ENCODE measurements at regions not wholly inside any gene's neighbourhood (a gene's known extent, or its start where the extent isn't known, plus 50 kb on each side); places are given as distances from the start of the nearest gene placed in this dataset.

DNA sequence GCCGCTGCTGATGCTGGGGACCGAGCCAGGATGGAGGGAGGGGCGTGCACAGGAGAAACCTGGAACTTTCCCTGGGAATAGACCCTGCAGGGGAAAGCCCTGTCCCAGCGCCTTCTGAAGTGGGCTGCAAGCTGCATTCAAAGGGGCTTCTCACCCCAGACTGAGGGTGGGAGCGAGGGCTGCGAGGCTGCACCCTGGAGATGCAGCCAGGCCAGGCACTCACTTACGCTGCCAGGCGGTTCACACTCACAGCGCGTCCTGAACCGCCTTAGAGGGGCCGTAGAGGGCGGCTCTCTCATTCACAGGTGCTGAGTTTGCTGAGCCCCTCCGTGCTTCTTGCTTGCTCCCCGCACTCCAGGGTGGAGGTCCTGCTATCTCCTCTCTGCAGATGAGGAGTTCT, 208.5 kb upstream of the C14orf180 start:
- H3K27me3 ChIP-seq = no peaks in the 10 kb centered on the region

DNA sequence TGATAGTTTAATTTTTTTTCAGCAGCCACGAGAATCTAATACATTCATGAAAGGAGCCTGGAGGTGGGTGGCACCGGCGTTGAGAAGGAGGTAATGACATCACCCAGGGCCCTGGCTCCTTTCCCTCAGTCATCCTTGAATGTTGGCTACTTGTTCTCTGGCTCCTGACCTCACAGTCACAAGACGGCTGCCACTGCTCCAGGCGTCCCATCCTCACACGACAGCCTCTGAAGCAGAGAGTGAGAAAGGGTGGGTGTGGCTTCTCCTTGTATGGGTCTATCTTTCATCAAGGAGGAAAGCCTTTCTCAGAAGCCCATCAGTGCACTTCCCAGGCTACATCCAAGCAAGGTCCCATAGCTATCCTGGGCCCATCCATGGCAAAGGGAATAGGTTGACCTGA, 207.6 kb upstream of the C14orf180 start:
- H3K36me3 ChIP-seq = no peaks in the 10 kb centered on the region
- no peaks in the 10 kb centered on the region for H4K20me1 ChIP-seq
- peak overlapping the region; percentile 7; the same call in 1 of the 2 replicates for H3K27ac ChIP-seq
- H3K9ac ChIP-seq = no peak overlapping the region
- H3K4me3 ChIP-seq = no peak overlapping the region
- H3K4me1 ChIP-seq = peaks cover 26% of the 10 kb centered on the region
- no peaks in the 10 kb centered on the region for H3K27me3 ChIP-seq
- H3K4me2 ChIP-seq = peak overlapping the region; percentile 44; the same call in 1 of the 2 replicates
- no peak for TF ChIP-seq Cebpa-rat (IDR thresholded peaks at IDR 0.05)
- peaks cover 5% of the 10 kb centered on the region; the same call in 1 of the 2 replicates for H3K9me3 ChIP-seq

More for the DNA sequence above, 208.5 kb upstream of the C14orf180 start:
- Histone ChIP-seq H3K4me2 (no peak overlapping the region), H3K9ac (no peak overlapping the region), H4K20me1 (no peaks in the 10 kb centered on the region), H3K27ac (no peak overlapping the region), H3K4me1 (peaks cover 26% of the 10 kb centered on the region), H3K4me3 (no peak overlapping the region), H3K9me3 (peaks cover 9% of the 10 kb centered on the region; the same call in 1 of the 2 replicates), H3K36me3 (no peaks in the 10 kb centered on the region)
- TF ChIP-seq Cebpa-rat (IDR thresholded peaks at IDR 0.05) = no peak

DNA sequence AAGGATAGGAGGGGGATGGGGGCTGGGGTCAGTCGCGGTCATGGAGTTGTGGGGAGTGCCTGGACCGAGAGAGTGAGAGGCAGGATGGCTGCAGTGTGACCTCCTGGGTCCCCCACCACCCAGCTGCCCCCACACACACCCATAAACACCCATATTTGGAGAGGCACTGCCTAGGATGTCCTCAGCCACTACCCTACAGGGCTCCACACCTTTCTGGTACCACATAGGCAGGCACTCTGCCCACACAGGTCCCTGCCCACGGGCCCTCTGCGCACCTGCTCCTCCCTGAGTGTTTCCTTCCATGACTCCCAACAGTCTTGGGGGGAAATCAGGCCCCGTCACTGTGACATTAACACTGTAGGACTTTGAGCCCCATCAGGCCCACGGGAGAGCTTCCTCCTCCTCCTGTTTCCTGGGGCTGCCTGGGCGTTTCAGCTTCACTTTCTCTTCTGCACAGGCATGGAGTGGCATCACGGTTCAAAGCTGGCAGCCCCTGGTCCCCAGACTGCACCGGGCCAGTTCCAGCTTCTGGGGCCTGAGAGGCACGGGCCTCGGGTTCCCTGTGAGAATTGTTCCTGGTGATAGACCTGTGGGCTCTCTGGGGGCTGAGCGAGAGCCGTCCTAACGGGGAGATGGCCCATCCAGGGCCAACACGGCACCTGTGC, 207.0 kb upstream of the C14orf180 start:
- Histone ChIP-seq H3K27me3 (no peaks in the 10 kb centered on the region), H3K36me3 (no peaks in the 10 kb centered on the region), H3K4me1 (peaks cover 26% of the 10 kb centered on the region), H3K9ac (0 out of 2 replicates have a peak overlapping the region, but pooled peaks have one; percentile 6), H3K27ac (peak overlapping the region; percentile 7; the same call in 1 of the 2 replicates), H4K20me1 (no peaks in the 10 kb centered on the region), H3K9me3 (no peaks in the 10 kb centered on the region), H3K4me3 (no peak overlapping the region), H3K4me2 (peak overlapping the region; percentile 44)
- no peak for TF ChIP-seq Cebpa-rat (IDR thresholded peaks at IDR 0.05)

DNA sequence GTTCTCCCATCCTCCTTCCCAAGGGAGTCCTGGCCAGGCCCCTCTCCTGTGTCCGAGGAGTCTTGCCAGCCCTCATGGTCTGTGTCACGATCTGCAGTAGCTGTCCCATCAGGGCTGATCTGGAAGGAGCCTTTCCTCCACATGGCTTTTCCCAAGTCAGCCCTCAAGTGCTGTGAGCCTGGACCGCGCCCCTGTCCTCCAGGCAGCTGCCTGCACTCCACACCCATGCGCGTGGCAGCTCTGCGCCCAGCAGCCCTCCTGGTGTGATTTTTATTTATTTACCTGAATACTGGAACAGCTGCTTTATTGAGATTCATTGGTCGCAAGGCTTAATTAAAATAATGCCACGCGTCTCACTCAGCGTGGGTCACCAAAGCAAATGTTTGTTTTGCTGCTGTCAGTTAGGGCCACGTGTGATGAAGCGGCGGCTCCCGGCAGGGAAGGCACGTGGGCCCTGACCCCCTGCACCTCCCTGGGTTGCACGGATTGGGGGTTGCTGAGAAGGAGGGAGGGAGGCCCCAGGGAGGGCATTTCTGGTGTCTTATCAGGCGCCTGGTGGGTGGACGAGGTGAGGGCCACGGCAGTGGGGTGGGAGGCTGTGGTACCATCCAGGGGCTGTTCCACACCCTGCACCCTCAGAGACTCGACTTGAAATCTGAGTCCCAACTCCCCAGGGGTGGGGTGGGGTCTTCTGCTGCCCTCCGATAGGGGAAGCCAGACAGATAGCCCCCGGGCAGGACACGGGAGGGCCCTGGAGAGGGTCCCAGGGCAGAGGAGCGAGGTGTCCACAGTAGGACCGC, 206.3 kb upstream of the C14orf180 start:
- H3K9me3 ChIP-seq = no peaks in the 10 kb centered on the region
- no peaks in the 10 kb centered on the region for H3K27me3 ChIP-seq
- H3K4me2 ChIP-seq = peak overlapping the region; percentile 44

DNA sequence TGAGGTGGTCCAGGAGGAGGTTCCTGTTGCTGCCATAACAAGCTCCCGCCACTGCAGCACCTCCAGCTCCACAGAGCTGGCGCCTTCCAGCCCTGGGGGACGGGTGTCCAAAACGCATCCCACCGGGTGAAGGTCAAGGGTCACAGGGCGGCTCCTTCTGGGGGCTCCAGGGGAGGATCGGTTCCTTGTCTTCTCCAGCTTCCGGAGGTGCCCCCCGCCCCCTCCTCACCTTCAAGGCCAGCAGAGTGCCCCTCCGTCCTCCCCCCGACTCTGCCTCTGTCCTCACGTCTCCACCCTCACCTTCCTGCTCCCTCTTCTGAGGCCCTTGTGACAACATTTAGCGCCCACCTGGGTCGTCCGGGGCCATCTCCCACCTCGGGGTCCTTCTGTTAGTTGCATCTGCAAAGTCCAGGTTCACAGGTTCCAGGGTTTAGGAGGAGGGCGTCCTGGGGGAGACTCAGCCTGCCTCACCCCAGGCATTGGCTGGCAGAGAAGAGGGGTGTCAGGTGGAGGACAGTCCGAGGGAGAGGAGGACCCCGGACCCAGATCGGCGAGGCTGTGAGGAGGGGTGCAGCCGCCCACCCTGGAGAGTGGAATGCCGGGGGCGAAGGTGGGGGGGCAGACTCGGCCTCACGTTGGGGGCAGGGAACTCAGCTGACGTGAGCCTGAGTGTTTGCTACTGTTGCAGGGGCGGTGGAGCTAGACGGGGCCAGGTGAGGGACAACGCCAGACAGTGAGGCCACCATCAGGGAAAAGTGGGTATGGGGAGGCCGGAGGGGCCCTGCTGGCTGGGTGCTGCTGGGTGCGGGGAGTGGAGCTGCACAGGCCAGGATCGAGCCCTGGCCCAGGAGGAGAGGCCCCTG, 205.5 kb upstream of the C14orf180 start:
- Histone ChIP-seq H3K36me3 (no peaks in the 10 kb centered on the region), H3K4me1 (peaks cover 26% of the 10 kb centered on the region), H3K9me3 (peaks cover 4% of the 10 kb centered on the region; the same call in 1 of the 2 replicates), H3K27me3 (no peaks in the 10 kb centered on the region), H3K9ac (no peak overlapping the region), H3K4me3 (no peak overlapping the region), H4K20me1 (no peaks in the 10 kb centered on the region), H3K27ac (0 out of 2 replicates have a peak overlapping the region, but pooled peaks have one; percentile 22), H3K4me2 (no peak overlapping the region)
- no peak for TF ChIP-seq Cebpa-rat (IDR thresholded peaks at IDR 0.05)

More for the DNA sequence above, 206.3 kb upstream of the C14orf180 start:
- Histone ChIP-seq H4K20me1 (no peaks in the 10 kb centered on the region), H3K4me1 (peaks cover 26% of the 10 kb centered on the region), H3K27ac (peak overlapping the region; percentile 7; the same call in 1 of the 2 replicates), H3K36me3 (no peaks in the 10 kb centered on the region), H3K4me3 (no peak overlapping the region), H3K9ac (no peak overlapping the region)
- TF ChIP-seq Cebpa-rat (IDR thresholded peaks at IDR 0.05) = no peak

DNA sequence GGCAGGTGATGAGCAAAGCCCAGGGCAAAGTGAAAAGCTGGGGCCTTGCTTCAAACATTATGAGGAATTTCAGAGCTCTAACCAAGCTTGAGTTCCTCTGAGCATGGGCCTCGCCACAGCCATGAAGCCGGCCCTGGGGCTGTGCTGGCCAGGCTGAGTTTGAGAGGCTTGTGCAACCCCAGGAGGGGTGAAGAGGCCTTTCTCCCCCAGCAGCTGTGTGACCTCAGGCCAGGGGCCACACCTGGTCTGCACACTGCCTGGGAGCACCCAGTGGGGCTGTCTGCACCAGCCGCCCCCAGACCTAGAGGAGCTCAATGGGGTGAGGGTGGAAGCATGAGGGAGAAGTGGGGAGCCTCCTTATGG, 204.9 kb upstream of the C14orf180 start:
- peaks cover 24% of the 10 kb centered on the region for H3K4me1 ChIP-seq
- no peaks in the 10 kb centered on the region for H3K27me3 ChIP-seq
- no peak overlapping the region for H3K9ac ChIP-seq

DNA sequence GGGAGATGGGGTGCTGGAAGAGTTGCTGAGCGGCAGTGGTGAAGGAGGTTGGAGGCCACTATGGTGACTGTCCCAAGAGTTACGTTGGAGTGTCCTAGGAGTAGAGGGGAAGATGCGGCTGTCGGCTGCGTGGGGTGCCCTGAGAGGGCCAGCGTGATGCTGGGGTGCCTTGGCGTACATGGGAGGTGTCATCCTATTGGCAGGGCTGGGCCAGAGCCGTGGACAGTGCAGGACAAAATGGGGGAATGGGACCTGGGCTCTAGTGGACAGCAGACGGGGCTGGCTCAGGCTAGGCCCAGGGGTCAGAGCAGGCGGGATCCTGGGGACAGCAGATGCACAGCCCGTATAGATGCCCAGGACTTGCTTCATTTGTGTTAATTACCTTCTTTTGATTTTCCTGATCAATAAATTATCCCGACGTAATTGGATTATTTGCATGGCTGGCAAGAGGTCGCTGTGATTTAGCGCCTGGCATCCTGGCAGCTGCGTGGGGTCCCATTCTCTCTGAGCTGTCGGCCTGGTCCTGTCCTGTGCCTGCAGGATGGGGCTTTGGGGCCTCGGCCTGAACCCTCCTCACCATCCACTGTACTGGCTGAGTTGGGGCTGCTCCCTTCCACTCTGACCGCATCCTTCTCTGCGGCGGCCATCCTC, 203.9 kb upstream of the C14orf180 start:
- H3K4me1 ChIP-seq = peaks cover 14% of the 10 kb centered on the region
- H3K27me3 ChIP-seq = no peaks in the 10 kb centered on the region
- no peaks in the 10 kb centered on the region for H3K36me3 ChIP-seq
- no peak overlapping the region for H3K4me2 ChIP-seq
- TF ChIP-seq Cebpa-rat (IDR thresholded peaks at IDR 0.05) = no peak
- no peak overlapping the region for H3K4me3 ChIP-seq
- H3K27ac ChIP-seq = no peak overlapping the region
- H4K20me1 ChIP-seq = no peaks in the 10 kb centered on the region
- H3K9ac ChIP-seq = no peak overlapping the region
- H3K9me3 ChIP-seq = peaks cover 20% of the 10 kb centered on the region

More for the DNA sequence above, 204.9 kb upstream of the C14orf180 start:
- Histone ChIP-seq H3K4me3 (no peak overlapping the region), H3K36me3 (no peaks in the 10 kb centered on the region), H3K27ac (0 out of 2 replicates have a peak overlapping the region, but pooled peaks have one; percentile 22), H4K20me1 (no peaks in the 10 kb centered on the region), H3K9me3 (peaks cover 10% of the 10 kb centered on the region), H3K4me2 (no peak overlapping the region)
- TF ChIP-seq Cebpa-rat (IDR thresholded peaks at IDR 0.05) = no peak

DNA sequence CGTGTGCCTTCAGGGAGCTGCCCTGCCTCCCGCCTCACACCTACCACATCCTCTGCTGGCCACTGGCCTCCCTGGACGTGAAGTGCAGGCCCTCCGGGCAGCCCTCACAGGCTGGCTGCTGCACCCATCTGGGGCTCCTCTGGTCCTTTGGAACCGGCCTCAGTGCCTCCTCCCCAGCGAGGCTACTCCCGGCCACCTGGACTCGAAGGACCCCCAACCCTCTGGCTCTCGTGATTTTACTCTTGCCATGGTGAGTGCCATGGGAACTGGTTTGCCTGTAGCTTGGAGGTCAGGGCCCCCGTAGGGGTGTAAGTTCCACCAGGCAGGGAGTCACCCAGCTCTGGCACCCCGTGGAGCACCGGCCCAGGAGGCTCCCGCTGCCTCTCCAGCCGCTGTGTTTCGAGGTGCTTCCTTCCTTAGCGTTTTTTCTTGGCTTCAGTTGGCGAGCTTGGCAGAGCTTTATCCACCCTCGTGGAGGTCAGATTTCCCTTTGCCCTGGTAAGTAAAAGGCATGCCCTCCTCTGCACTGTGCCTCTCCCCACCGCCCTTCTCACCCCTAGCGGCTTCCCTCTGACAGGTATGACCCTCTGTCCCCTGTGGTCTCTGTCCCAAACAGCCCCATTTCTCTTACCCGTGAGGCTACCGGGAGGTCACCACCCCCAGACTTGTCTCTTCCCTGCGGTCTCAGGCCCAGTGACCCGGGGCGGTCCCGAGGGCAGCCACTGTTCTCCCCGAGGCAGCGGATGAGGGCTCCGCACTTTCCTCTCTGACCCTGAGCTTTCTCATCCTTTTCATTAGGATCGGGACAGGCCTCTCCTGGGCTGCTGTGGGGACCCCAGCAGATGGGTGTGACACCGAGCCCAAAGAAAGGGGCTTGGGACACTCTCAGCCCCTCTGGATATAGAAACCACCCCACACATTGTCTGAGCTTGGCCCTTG, 203.1 kb upstream of the C14orf180 start:
- peaks cover 28% of the 10 kb centered on the region for H3K9me3 ChIP-seq
- H3K4me3 ChIP-seq = no peak overlapping the region
- no peak overlapping the region for H3K9ac ChIP-seq
- H3K27ac ChIP-seq = 0 out of 2 replicates have a peak overlapping the region, but pooled peaks have one; percentile 11
- H3K36me3 ChIP-seq = no peaks in the 10 kb centered on the region
- no peaks in the 10 kb centered on the region for H4K20me1 ChIP-seq
- no peak overlapping the region for H3K4me2 ChIP-seq
- TF ChIP-seq Cebpa-rat (IDR thresholded peaks at IDR 0.05) = no peak
- H3K27me3 ChIP-seq = no peaks in the 10 kb centered on the region
- peaks cover 14% of the 10 kb centered on the region for H3K4me1 ChIP-seq
